ENCODE measurements at regions not wholly inside any gene's neighbourhood (a gene's known extent, or its start where the extent isn't known, plus 50 kb on each side); places are given as distances from the start of the nearest gene placed in this dataset.
A peak's percentile ranks its signal among the peaks of the same experiment; 100 is the strongest.
"Not testable (repeated sequence)": the region's sequence is repeated elsewhere in the genome, so short reads cannot be mapped to it uniquely, and the experiment has no call there.

GRCh38 chr1:161454865-161455707 is 50.2 kb upstream of the FCGR2A start:
- not testable (repeated sequence) for DNase-seq

GRCh38 chr1:161453950-161454864 is 51.0 kb upstream of the FCGR2A start:
- not testable (repeated sequence) for DNase-seq

DNA sequence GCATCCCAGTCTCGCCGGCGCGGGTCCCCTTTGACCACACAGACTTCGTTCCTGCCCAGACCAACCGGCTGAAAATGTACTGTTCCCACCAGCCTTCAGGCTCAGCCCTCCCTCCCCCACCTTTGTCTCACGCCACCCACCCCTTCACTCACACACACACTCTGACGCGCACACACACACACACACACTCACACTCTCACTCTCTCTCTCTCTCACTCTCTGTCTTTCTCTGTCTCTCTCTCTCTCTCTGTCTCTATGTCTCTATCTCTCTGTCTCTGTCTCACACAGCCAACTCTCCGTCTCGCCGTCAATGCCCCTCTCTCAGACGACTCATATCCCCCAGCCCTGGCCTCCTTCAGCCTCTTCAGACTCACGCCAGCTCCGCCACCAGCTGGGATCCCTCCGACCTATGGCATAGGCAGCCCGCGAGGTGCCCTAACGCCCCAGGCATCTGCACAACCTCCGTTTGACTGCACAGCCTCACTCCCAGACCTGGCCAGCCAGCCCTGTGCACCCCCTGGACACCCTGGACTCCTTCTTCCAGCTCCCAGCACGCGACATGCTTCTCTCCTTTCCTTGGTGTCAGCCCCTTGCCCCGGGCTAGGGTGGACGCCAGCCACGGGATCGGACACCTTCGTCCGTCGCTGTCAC is 53.4 kb upstream of the FCGR2A start:
- not testable (repeated sequence) for DNase-seq

DNA sequence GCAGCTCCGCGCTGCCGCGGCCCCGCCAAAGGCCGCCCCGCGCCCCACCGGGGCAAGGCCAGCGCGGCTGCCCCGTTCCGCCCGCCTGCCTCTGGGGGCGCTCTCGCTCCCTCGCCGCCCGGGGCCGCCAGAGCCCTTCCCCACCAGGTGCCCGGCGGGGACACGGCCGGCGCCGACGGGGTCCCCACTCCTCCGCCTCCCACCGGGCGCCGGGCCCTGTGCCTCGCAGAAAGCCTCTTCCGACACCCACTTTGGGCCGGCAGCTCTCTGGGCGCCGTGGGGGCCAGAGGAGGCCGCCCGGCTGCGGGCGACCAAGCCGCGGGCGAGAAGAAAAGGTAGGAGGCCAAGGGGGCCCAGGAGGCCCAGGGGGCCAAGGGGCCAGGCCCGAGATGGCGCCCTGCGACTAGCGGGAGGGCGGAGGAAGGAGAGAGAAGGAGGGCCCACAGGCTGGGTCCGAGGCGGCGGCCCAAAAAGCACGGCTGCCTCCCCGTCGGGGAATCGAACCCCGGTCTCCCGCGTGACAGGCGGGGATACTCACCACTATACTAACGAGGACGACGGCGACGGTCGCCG is 57.4 kb upstream of the FCGR2A start:
- DNase-seq = not testable (repeated sequence)

DNA sequence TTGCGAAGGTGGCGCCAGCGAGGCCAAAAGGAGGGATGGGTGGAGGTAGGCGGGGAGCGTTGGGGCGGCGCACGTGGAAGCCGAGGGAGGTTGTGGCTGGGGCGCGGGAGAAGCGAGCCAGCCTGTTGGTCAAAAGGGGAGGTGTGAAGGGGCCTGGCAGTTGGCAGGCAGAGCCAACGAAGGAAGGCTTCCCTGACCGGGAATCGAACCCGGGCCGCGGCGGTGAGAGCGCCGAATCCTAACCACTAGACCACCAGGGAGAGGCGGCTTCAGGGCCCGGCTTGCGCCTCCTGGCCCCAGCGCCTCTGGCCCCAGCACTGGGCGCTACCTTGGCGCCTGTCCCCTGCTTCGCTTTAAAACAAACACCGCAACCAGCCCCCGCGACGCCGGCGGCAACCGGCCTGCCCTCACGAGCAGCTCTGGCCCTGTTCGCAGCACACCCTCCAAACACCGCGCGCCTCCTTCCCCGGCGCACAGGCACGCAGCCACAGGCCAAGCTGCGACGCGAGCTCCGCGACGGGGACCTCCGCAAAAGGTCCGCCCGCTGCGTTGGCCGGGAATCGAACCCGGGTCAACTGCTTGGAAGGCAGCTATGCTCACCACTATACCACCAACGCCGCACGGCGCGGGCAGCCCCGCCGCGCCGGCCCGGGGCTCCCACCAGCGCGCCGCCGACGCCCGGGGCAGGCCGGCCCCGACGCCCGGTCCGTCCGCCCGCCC is 58.1 kb upstream of the FCGR2A start:
- DNase-seq = not testable (repeated sequence)

DNA sequence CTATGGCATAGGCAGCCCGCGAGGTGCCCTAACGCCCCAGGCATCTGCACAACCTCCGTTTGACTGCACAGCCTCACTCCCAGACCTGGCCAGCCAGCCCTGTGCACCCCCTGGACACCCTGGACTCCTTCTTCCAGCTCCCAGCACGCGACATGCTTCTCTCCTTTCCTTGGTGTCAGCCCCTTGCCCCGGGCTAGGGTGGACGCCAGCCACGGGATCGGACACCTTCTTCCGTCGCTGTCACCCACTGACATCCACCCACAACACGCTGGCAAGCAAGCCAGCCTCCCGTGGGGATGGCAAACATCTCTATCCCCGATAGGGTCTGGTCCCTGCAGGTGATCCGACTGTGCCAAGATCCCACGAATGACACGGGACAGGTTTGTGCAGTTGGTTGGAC is 60.5 kb upstream of the FCGR2A start:
- DNase-seq = peak in 1 of 2 donors; percentile 37

DNA sequence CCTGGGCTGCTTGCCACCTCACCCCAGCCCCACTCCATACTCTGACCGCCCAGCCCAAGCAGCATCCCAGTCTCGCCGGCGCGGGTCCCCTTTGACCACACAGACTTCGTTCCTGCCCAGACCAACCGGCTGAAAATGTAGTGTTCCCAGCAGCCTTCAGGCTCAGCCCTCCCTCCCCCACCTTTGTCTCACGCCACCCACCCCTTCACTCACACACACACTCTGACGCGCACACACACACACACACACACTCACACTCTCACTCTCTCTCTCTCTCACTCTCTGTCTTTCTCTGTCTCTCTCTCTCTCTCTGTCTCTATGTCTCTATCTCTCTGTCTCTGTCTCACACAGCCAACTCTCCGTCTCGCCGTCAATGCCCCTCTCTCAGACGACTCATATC is 61.0 kb upstream of the FCGR2A start:
- DNase-seq = not testable (repeated sequence)

DNA sequence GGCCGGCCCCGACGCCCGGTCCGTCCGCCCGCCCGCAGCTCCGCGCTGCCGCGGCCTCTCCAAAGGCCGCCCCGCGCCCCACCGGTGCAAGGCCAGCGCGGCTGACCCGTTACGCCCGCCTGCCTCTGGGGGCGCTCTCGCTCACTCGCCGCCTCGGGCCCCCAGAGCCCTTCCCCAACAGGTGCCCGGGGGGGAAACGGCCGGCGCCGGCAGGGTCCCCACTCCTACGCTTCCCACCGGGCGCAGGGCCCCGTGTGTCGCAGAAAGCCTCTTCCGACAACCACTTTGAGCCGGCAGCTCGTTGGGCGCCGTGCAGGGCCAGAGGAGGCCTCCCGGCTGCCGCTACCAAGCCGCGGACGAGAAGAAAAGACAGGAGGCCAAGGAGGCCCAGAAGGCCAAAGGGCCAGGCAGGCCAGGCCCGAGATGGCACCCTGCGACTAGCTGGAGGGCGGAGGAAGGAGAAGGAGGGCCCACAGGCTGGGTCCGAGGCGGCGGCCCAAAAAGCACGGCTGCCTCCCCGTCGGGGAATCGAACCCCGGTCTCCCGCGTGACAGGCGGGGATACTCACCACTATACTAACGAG is 64.9 kb upstream of the FCGR2A start:
- DNase-seq = peak; percentile 53 to 58

DNA sequence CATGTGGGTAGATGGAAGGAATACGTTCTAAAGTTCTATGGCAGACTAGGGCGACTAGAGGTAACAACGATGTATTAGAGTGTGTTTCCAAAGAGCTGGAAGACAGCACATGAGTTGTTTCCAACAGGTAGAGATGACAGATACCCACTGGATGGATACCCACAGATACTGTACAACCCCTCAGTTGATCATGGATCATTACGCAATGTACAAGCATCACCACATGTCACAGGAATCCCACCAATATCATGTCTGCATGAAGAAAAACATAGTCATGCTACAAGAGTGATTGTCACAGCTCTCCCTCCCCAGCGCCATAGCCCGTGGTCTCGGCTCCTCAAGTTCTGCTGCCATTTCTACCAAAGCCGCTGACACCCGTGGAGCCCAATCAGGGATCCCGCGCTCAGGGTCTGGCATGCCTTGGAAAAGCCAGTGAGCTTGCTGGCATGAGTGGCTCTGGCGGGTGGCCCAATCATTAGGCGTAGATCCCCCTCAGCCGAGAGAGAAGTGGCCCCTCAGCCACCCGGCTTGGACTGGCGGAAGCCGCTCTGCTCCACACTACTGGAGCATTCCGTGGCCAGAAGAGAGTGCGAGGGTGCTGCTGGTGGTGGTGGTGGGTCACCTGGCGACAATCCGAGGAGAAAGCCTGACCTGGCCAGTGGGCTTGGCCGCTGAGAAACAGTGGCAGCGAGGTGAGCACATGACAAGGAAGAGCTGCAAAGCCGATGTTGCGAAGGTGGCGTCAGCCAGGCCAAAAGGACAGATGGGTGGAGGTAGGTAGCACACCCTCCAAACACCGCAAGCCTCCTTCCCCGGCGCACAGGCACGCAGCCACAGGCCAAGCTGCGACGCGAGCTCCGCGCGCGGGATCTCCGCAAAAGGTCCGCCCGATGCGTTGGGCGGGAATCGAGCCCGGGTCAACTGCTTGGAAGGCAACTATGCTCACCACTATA is 65.7 kb upstream of the FCGR2A start:
- DNase-seq = no peak

DNA sequence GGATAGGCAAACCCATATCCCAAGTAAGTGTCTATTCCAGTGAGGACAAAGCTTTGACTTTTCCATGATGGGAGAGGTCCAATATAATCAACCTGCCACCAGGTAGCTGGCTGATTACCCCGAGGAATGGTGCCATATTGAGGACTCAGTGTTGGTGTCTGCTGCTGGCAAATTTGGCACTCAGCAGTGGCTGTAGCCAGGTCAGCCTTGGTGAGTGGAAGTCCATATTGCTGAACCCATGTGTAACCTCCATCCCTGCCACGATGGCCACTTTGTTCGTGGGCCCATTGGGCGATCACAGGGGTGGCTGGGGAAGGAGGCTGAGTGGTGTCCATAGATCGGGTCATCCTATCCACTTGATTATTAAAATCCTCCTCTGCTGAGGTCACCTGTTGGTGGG is 65.5 kb upstream of the CFAP126 start:
- not testable (repeated sequence) for DNase-seq

DNA sequence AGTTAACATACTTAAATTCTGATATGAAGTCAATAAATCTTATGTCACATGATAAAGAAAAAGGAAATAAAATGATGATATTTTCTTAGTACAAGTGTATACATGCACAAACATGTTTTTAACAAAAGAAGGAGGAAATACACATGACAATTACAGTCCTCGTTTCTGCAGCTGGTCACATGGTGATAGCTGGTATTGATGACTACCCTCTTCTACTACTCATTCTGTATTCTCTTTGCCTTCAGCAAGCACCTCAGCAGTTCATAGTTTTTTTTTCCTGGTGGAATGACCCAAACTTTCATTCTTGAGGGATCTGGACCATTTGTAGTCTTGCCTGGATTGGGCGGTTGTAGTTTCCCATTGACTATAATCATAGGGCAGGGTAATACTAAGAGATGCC is 64.4 kb upstream of the CFAP126 start:
- no peak for DNase-seq

GRCh38 chr1:161427733-161428516 is 60.2 kb upstream of the CFAP126 start:
- peak in 1 of 2 donors; percentile 40 for DNase-seq

DNA sequence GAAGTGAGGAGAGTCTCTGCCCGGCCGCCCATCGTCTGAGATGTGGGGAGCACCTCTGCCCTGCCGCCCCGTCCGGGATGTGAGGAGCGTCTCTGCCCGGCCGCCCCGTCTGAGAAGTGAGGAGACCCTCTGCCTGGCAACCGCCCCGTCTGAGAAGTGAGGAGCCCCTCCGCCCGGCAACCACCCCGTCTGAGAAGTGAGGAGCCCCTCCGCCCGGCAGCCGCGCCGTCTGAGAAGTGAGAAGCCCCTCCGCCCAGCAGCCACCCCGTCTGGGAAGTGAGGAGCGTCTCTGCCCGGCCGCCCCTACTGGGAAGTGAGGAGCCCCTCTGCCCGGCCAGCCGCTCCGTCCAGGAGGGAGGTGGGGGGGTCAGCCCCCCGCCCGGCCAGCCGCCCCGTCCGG is 55.2 kb upstream of the CFAP126 start:
- not testable (repeated sequence) for DNase-seq

- DNase-seq = no peak
Observed at GRCh38 chr1:161421456-161421855, 53.8 kb upstream of the CFAP126 start.

GRCh38 chr1:161420763-161421455 is 53.2 kb upstream of the CFAP126 start:
- DNase-seq = no peak

DNA sequence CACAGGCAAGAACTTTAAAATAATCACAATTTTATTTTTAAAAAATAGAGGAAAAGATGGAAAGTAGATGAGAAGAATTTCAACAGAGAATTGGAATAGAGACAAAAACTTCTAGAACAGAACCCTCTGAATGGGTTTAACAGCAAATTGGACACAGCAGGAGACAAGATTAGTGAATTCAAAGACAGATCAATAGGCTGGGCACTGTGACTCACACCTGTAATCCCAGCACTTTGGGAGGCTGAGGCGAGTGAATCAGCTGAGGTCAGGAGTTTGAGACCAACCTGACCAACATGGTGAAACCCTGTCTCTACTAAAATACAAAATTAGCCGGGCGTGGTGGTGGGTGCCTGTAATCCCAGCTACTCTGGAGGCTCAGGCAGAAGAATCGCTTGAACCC is 49.9 kb upstream of the CFAP126 start:
- not testable (repeated sequence) for DNase-seq
